ENCODE measurements at regions not wholly inside any gene's neighbourhood (a gene's known extent, or its start where the extent isn't known, plus 50 kb on each side); places are given as distances from the start of the nearest gene placed in this dataset.

DNA sequence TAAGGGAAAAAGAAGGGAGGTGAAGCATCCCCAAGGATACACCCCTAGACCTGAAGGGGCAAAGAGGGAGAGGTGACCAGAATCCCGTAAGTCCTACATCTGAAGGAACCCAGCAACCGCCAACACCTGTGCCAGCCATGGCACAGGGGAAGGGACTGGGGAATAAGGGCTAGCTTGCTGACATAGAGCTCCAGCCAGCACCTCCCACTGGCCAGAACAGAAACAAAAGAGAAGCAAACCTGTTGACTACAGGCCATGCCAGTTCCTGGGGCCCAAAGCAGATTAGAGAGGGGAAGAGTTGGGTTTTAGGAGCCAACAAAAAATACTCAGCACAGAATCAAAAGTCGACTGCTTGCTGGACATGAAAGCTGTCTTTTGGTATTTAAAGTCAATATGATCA, 244.6 kb downstream of the SUCLG1 start:
- TF ChIP-seq ZBTB7A (IDR thresholded peaks at IDR 0.05; ENCODE audit: low read depth) = no peak
- TF ChIP-seq, protein P1, sequence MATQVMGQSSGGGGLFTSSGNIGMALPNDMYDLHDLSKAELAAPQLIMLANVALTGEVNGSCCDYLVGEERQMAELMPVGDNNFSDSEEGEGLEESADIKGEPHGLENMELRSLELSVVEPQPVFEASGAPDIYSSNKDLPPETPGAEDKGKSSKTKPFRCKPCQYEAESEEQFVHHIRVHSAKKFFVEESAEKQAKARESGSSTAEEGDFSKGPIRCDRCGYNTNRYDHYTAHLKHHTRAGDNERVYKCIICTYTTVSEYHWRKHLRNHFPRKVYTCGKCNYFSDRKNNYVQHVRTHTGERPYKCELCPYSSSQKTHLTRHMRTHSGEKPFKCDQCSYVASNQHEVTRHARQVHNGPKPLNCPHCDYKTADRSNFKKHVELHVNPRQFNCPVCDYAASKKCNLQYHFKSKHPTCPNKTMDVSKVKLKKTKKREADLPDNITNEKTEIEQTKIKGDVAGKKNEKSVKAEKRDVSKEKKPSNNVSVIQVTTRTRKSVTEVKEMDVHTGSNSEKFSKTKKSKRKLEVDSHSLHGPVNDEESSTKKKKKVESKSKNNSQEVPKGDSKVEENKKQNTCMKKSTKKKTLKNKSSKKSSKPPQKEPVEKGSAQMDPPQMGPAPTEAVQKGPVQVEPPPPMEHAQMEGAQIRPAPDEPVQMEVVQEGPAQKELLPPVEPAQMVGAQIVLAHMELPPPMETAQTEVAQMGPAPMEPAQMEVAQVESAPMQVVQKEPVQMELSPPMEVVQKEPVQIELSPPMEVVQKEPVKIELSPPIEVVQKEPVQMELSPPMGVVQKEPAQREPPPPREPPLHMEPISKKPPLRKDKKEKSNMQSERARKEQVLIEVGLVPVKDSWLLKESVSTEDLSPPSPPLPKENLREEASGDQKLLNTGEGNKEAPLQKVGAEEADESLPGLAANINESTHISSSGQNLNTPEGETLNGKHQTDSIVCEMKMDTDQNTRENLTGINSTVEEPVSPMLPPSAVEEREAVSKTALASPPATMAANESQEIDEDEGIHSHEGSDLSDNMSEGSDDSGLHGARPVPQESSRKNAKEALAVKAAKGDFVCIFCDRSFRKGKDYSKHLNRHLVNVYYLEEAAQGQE (IDR thresholded peaks at IDR 0.05; ENCODE audit: low read depth) = no peak
- TF ChIP-seq, protein P2, sequence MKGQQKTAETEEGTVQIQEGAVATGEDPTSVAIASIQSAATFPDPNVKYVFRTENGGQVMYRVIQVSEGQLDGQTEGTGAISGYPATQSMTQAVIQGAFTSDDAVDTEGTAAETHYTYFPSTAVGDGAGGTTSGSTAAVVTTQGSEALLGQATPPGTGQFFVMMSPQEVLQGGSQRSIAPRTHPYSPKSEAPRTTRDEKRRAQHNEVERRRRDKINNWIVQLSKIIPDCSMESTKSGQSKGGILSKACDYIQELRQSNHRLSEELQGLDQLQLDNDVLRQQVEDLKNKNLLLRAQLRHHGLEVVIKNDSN (IDR thresholded peaks at IDR 0.05) = no peak
- TF ChIP-seq RAD21 (IDR thresholded peaks at IDR 0.05; ENCODE audit: low read depth) = no peak
- no peak for TF ChIP-seq YY1 (IDR thresholded peaks at IDR 0.05; ENCODE audit: low read depth)
- TF ChIP-seq NFIC (IDR thresholded peaks at IDR 0.05) = no peak
- TF ChIP-seq TCF12 (IDR thresholded peaks at IDR 0.05; ENCODE audit: low read depth) = no peak
- TF ChIP-seq TEAD4 (IDR thresholded peaks at IDR 0.05) = no peak
- TF ChIP-seq CREB1 (IDR thresholded peaks at IDR 0.05; ENCODE audit: low read depth) = no peak
- TF ChIP-seq TAF1 (IDR thresholded peaks at IDR 0.05; ENCODE audit: low read depth) = no peak
- TF ChIP-seq FOXM1 (IDR thresholded peaks at IDR 0.05; ENCODE audit: borderline replicate concordance, low read depth) = no peak

DNA sequence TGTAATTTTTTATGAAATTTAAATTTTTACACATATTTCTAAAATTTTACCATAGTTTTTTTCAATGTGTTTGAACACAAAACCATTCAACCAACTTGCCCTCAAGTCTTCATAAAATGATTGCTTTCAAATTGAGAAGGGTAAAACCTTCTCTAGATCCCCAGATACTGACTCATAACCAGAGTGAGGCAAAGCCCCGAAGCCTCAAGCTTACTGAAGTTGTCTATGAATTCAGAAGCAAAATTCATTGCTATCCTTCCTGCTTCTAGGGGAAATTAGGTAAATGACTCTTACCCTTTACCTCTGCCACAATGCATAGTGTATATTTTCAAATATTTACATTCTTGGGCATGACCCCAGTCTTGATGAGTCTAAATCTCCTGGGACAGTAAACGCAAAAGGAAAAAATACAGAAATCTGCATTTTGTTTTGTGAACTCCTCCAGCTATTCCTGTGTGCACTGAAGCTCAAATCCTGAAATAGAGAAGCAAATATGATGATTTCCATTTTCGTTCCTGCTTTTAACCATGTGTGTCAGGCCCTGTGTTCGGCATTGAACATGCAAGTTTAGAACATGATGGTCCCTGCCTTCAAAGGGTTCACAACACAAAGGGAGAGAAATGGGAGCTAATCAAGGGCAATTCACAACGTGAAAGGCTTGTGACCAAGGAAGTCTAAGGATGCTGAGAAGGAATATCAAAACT, 246.3 kb downstream of the SUCLG1 start:
- no peak for TF ChIP-seq EGR1 (IDR thresholded peaks at IDR 0.05)
- no peak for TF ChIP-seq RAD21 (IDR thresholded peaks at IDR 0.05; ENCODE audit: low read depth)
- TF ChIP-seq YY1 (IDR thresholded peaks at IDR 0.05; ENCODE audit: low read depth) = no peak
- TF ChIP-seq, protein P2 (IDR thresholded peaks at IDR 0.05) = no peak
- no peak for TF ChIP-seq FOXM1 (IDR thresholded peaks at IDR 0.05; ENCODE audit: borderline replicate concordance, low read depth)
- no peak for TF ChIP-seq TEAD4 (IDR thresholded peaks at IDR 0.05)
- TF ChIP-seq NFIC (IDR thresholded peaks at IDR 0.05) = no peak
- TF ChIP-seq, protein P1 (IDR thresholded peaks at IDR 0.05; ENCODE audit: low read depth) = no peak
- TF ChIP-seq CREB1 (IDR thresholded peaks at IDR 0.05; ENCODE audit: low read depth) = no peak
- TF ChIP-seq ZBTB7A (IDR thresholded peaks at IDR 0.05; ENCODE audit: low read depth) = no peak
- no peak for TF ChIP-seq EP300 (IDR thresholded peaks at IDR 0.05; ENCODE audit: borderline replicate concordance)
- TF ChIP-seq, protein P3, sequence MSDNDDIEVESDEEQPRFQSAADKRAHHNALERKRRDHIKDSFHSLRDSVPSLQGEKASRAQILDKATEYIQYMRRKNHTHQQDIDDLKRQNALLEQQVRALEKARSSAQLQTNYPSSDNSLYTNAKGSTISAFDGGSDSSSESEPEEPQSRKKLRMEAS (IDR thresholded peaks at IDR 0.05) = no peak
- TF ChIP-seq TAF1 (IDR thresholded peaks at IDR 0.05; ENCODE audit: low read depth) = no peak
- TF ChIP-seq TCF12 (IDR thresholded peaks at IDR 0.05; ENCODE audit: low read depth) = no peak
- no peak for TF ChIP-seq CEBPB (IDR thresholded peaks at IDR 0.05)

DNA sequence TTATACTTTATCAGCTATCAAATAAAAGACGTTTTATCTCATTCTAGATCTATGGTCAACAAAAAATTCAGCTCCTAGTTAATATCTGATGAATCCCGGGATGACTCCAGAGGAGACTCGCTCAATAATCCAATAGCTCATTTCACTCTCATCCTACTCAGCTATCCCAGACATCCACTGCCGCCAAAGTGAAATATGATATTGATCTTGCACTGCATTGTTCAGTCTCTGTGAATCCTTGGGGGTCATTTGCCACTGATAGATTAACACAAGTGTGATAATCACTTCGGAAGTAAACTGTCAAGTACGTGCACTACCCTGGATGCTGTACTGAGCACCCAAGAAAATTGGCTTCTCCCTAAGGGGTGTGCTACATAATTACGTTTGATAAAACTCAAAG, 249.1 kb downstream of the SUCLG1 start:
- TF ChIP-seq FOXM1 (IDR thresholded peaks at IDR 0.05; ENCODE audit: borderline replicate concordance, low read depth) = no peak
- no peak for TF ChIP-seq EGR1 (IDR thresholded peaks at IDR 0.05)
- TF ChIP-seq RAD21 (IDR thresholded peaks at IDR 0.05; ENCODE audit: low read depth) = no peak
- TF ChIP-seq TEAD4 (IDR thresholded peaks at IDR 0.05) = no peak
- TF ChIP-seq, protein P3 (IDR thresholded peaks at IDR 0.05) = no peak
- TF ChIP-seq YY1 (IDR thresholded peaks at IDR 0.05; ENCODE audit: low read depth) = no peak
- TF ChIP-seq, protein P1 (IDR thresholded peaks at IDR 0.05; ENCODE audit: low read depth) = no peak
- no peak for TF ChIP-seq CREB1 (IDR thresholded peaks at IDR 0.05; ENCODE audit: low read depth)
- no peak for TF ChIP-seq TCF12 (IDR thresholded peaks at IDR 0.05; ENCODE audit: low read depth)
- no peak for TF ChIP-seq EP300 (IDR thresholded peaks at IDR 0.05; ENCODE audit: borderline replicate concordance)
- no peak for TF ChIP-seq CEBPB (IDR thresholded peaks at IDR 0.05)
- TF ChIP-seq, protein P2 (IDR thresholded peaks at IDR 0.05) = no peak
- no peak for TF ChIP-seq NFIC (IDR thresholded peaks at IDR 0.05)
